Right atrium auricular region (tissue), 2 donors: ENCODE measurements at regions not wholly inside any gene's neighbourhood (a gene's known extent, or its start where the extent isn't known, plus 50 kb on each side); places are given as distances from the start of the nearest gene placed in this dataset.

Experiments used
- DNase-seq: peaks from one replicate; pipeline ENCODE4 v3.0.0-alpha.2; 2019; ENCODE audit warnings: low spot score
- H3K27ac ChIP-seq, 2 donors: fragments of 200-600 bp; sonication (generic); 1 replicate in 1 of 2; 2 replicates in 1 of 2; pipeline ENCODE4 v1.5.1; 2016 to 2019
- H3K27me3 ChIP-seq, 2 donors: fragments of 200-600 bp; sonication (generic); one replicate each; pipeline versions ENCODE4 v1.5.1 to v1.6.0; 2017 to 2019
- H3K36me3 ChIP-seq: fragments of 200-600 bp; sonication (generic); one replicate; pipeline ENCODE4 v1.5.1; 2016
- H3K4me1 ChIP-seq, 2 donors: fragments of 200-600 bp; sonication (generic); one replicate each; pipeline versions ENCODE4 v1.5.1 to v1.6.0; 2017 to 2019
- H3K4me3 ChIP-seq, 2 donors: fragments of 200-600 bp; sonication (generic); 1 replicate in 1 of 2; 2 replicates in 1 of 2; pipeline ENCODE4 v1.5.1; 2017 to 2019; ENCODE audit warnings: mild to moderate bottlenecking in 1 of 2, moderate library complexity in 1 of 2
- H3K9me3 ChIP-seq, 2 donors: fragments of 200-600 bp; sonication (generic); one replicate each; pipeline ENCODE4 v1.5.1; 2019
- CTCF ChIP-seq, 2 donors: fragments of 200-600 bp; sonication (generic); IDR thresholded peaks; one replicate each; pipeline ENCODE4 v1.5.1; 2019; ENCODE audit warnings: antibody characterized with exemption in 2 of 2

- H3K9me3 ChIP-seq = no peaks in the 10 kb centered on the region
- TF ChIP-seq CTCF (IDR thresholded peaks at IDR 0.05) = no peak
Observed at GRCh38 chr7:27299861-27300260, 57.3 kb downstream of the EVX1 start.

GRCh38 chr7:27300421-27300820 is 57.8 kb downstream of the EVX1 start:
- H3K4me1 ChIP-seq = no peaks in the 10 kb centered on the region
- no peaks in the 10 kb centered on the region for H3K9me3 ChIP-seq
- no peak for TF ChIP-seq CTCF (IDR thresholded peaks at IDR 0.05)
- H3K27me3 ChIP-seq = no peaks in the 10 kb centered on the region
- H3K27ac ChIP-seq = no peak overlapping the region
- H3K4me3 ChIP-seq = no peak overlapping the region
- DNase-seq = no peak
- no peaks in the 10 kb centered on the region for H3K36me3 ChIP-seq

More at GRCh38 chr7:27299861-27300260, 57.3 kb downstream of the EVX1 start:
- no peak for DNase-seq
- Histone ChIP-seq H3K4me1 (no peaks in the 10 kb centered on the region), H3K36me3 (no peaks in the 10 kb centered on the region), H3K4me3 (no peak overlapping the region), H3K27ac (no peak overlapping the region), H3K27me3 (no peaks in the 10 kb centered on the region)

- no peak for DNase-seq
Observed at GRCh38 chr7:27302590-27302989, 60.0 kb downstream of the EVX1 start.

GRCh38 chr7:27303026-27303425 is 60.4 kb downstream of the EVX1 start:
- no peak for DNase-seq
- Histone ChIP-seq H3K4me1 (no peaks in the 10 kb centered on the region), H3K4me3 (no peak overlapping the region), H3K36me3 (no peaks in the 10 kb centered on the region), H3K9me3 (no peaks in the 10 kb centered on the region), H3K27me3 (no peaks in the 10 kb centered on the region), H3K27ac (no peak overlapping the region)
- TF ChIP-seq CTCF (IDR thresholded peaks at IDR 0.05) = no peak

More at GRCh38 chr7:27302590-27302989, 60.0 kb downstream of the EVX1 start:
- no peaks in the 10 kb centered on the region for H3K27me3 ChIP-seq
- H3K27ac ChIP-seq = no peak overlapping the region
- no peak overlapping the region for H3K4me3 ChIP-seq
- H3K4me1 ChIP-seq = no peaks in the 10 kb centered on the region
- TF ChIP-seq CTCF (IDR thresholded peaks at IDR 0.05) = no peak
- H3K9me3 ChIP-seq = no peaks in the 10 kb centered on the region
- no peaks in the 10 kb centered on the region for H3K36me3 ChIP-seq

- no peaks in the 10 kb centered on the region for H3K9me3 ChIP-seq
- no peaks in the 10 kb centered on the region for H3K36me3 ChIP-seq
- H3K4me3 ChIP-seq = no peak overlapping the region
- no peaks in the 10 kb centered on the region for H3K27me3 ChIP-seq
- H3K27ac ChIP-seq = no peak overlapping the region
- no peak for DNase-seq
- no peaks in the 10 kb centered on the region for H3K4me1 ChIP-seq
- no peak for TF ChIP-seq CTCF (IDR thresholded peaks at IDR 0.05)
Observed at GRCh38 chr7:27305854-27306253, 63.3 kb downstream of the EVX1 start.

GRCh38 chr7:27312820-27313219 is 70.2 kb downstream of the EVX1 start:
- no peaks in the 10 kb centered on the region for H3K36me3 ChIP-seq
- H3K27ac ChIP-seq = no peak overlapping the region
- no peaks in the 10 kb centered on the region for H3K9me3 ChIP-seq
- no peak overlapping the region for H3K4me3 ChIP-seq
- no peak for TF ChIP-seq CTCF (IDR thresholded peaks at IDR 0.05)
- no peaks in the 10 kb centered on the region for H3K4me1 ChIP-seq
- DNase-seq = no peak
- no peaks in the 10 kb centered on the region for H3K27me3 ChIP-seq
